GM21717 (cell line): ENCODE measurements at regions not wholly inside any gene's neighbourhood (a gene's known extent, or its start where the extent isn't known, plus 50 kb on each side); places are given as distances from the start of the nearest gene placed in this dataset.
"Not testable (repeated sequence)": the region's sequence is repeated elsewhere in the genome, so short reads cannot be mapped to it uniquely, and the experiment has no call there.

Source experiments
- ATAC-seq: cut with Tn5 transposase; IDR thresholded peaks from one replicate; pipeline ENCODE4 v1.9.1; 2021; ENCODE audit warnings: mild to moderate bottlenecking, moderate library complexity; ENCODE audit not compliant: unreplicated experiment

DNA sequence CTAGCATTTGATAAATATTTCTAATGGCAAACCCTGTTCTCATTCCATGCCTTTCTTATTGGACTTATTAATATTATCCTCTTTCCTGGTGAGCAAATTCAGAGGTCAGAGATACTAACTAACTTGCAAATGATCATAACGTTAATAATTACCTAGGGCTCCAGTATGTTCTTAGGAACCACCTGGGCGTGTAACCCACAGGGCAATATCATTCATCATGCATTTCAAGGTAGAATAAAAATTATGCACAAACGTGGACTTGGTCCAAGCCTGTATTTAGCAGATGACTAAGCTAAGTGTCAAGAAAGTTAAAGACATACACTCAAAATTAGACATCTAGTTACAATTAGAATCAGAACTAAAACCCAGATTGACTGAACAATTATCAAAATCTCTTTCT lies 850.1 kb downstream of the TRIML1 start:
- ATAC-seq: no peak

DNA sequence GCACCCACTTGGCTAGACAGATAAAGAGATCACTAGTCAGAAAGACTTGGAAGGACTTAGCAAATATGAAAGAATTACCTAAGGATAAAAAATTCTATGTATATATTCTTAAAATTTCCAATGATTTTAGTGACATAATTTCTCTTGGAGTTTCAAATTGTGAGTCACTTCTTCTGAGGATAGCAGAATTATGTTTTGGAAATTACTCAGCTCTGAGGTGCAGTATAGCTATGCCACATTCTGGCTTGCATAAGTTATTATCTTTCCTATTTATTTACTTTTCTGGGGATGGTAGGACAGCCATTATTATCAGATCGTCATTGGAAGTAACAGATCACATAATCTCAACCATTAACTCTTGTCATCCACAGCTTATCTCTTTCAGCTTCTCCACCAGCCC lies 853.5 kb downstream of the TRIML1 start:
- ATAC-seq: no peak

DNA sequence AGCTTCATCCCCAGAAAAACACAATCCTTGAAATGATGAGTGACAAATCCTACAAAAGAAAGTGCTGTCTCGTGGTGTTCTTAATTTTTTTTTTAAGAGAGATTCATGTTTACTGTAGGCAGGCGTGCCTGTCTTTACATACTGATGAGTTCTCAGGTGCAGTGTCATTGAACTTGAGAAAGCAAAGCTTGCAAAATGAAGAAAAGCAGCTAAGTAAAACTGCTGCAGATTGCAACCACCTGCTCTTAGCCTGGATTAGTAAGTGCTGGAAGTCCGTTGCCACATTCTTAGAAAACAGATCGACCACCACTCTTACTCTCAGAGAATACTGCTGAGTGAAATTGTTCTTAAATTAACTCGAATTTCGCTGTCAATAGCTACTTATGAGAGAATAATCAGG lies 854.6 kb downstream of the TRIML1 start:
- no peak for ATAC-seq

DNA sequence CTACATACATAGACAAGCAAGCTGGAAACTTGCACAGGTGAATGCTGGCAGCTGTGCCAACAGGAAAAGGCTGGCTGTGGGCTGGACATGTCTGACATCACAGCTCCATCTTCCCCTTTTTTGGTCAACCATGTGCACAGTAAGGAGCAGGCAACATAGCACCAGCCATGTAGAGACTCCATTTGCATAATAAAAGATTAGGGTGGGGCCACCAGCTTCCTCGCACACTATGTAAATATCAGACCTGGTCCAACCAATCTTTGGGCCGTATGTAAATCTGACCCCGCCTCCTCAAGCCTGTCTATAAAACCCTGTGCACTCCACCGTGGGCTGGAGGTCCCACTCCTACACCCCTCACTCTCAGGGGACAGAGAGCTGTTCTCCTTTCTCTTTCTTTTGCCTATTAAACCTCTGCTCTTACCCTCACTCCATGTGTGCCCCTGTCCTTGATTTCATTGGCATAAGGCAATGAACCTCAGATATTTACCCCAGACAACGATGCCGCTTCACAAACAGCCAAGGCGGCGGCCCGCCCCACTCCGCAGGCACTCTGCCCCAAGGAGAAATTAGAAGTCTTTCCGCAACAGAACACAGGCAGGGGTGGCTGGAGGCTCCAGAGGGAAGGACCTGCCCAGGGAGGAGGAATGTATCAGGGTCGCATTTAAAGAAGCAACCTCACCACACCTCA lies 862.2 kb downstream of the TRIML1 start:
- no peak for ATAC-seq

DNA sequence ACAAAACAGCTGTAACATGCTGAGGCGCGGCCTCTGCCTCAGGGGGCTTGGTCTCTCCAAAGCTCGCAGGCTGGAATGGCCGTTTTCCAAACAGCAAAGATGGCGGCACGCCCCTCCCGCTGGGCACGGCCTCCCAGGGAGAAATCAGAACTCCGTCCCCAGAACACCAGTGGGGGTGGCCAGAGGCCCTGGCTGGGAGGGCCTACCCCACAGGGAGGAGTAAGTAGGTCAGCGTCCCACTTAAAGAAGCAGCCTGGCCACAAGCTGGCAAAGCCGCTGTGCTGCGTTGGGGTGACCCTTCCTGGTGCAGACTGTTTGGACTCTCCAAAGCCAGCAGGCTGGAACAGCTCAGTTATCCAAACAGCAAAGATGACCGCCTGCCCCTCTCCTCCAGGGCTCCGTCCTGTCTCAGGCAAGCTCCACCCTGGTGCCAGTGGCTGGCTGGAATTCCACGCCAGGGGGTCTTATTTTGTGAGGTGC lies 862.8 kb downstream of the TRIML1 start:
- ATAC-seq: no peak

DNA sequence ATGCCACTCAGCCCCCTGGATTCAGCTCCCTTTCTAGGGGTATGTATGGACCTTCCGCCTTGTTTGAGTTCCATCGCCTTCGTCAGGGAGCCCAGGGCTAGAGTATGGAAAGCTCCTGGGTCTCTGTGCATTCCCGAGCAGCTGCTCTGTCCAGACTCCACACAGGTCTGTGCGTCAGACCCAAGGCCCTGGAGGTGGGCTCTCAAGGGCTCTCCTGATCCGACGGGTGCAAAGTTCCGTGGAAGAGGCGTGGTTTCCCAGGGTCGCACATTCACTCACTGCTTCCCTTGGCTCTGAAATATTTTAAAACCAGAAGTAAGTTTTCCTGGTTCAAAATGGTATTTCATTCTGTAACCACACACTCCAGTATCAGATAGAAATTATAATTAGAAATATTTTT lies 863.2 kb downstream of the TRIML1 start:
- no peak for ATAC-seq

DNA sequence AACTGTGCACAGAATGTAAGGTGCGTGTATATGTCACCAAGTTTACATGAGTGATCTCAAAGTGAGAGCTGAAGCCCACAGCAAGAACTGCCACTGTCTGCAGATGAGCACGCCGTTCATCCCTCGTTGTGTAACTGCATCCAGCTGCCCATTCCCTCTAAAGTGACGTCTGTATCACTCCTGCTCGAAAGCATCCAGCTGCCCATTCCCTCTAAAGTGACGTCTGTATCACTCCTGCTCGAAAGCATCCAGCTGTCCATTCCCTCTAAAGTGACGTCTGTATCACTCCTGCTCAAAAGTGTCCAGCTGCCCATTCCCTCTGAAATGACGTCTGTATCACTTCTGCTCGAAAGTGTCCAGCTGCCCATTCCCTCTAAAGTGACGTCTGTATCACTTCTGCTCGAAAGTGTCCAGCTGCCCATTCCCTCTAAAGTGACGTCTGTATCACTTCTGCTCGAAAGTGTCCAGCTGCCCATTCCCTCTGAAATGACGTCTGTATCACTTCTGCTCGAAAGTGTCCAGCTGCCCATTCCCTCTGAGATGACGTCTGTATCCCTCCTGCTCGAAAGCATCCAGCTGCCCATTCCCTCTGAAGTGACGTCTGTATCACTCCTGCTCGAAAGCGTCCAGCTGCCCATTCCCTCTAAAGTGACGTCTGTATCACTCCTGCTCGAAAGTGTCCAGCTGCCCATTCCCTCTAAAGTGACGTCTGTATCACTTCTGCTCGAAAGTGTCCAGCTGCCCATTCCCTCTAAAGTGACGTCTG lies 871.4 kb downstream of the TRIML1 start:
- not testable (repeated sequence) for ATAC-seq

DNA sequence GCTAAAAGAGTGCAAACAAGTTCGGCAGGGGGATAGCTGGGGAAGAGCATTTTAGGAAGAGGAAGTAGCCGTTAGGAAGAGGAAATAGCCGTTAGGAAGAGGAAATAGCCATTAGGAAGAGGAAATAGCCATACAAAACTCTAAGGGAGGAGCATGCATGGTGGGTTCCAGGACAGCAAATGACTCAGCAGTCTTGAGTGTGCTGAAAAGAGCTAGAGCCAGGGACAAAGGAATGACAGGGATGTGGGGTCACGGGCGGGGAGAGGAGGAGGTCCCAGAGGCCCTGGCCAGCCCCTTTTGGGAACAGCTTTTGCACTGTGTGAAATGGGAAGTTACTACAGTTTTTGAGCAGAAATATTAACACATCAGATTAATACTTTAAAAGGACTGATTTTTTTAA lies 882.6 kb downstream of the TRIML1 start:
- no peak for ATAC-seq

DNA sequence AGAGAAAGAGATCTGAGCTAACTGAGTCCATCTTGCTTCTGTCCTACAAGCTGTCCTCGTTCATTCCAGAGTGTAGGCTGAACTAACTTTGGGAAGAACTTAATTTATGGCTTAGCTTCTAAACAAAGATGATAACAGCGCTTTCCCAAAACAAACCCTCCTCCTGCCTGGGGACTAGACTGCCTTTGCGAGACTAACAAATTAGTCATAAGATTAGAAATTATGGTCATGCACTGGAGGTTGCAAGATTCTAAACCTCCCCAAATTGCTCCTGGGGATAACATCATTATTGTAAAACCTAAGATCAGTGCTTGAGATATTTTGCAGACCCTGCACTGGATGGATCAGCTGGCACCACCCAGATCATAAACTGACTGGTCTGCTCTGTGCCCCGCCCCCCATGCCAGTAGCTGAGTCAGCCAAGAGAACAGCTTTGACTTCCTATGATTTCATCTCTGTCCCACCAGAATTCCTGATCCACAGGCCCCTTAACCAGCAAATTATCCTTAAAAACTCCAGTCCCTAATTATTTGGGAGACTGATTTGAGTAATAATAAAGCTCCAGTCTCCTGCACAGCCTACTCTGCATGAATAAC lies 883.3 kb downstream of the TRIML1 start:
- ATAC-seq: no peak

DNA sequence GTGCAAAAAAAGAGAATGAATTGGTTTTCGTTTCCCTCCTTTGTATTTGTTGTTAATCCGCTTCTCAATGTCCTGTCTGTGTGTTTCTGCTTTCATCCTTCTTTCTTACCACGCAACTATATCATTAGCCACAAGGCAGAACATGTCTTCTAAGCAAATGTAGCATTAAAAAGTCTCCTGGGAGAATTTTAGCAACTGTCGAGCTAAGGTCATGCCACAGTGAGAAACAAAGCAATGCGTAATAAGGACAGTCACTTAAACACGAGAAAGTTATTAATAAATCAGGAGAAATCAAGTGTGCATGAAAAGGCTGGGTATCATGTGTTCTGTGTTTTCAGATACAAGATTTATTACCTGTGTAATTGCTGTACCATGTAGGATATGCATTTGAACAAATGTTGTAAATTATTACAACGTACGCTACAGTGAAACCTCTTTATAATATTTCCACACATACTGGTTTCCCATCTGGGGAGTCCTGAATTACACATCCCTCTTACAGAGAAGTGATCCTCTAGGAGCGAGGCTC lies 890.8 kb downstream of the TRIML1 start:
- ATAC-seq: no peak

DNA sequence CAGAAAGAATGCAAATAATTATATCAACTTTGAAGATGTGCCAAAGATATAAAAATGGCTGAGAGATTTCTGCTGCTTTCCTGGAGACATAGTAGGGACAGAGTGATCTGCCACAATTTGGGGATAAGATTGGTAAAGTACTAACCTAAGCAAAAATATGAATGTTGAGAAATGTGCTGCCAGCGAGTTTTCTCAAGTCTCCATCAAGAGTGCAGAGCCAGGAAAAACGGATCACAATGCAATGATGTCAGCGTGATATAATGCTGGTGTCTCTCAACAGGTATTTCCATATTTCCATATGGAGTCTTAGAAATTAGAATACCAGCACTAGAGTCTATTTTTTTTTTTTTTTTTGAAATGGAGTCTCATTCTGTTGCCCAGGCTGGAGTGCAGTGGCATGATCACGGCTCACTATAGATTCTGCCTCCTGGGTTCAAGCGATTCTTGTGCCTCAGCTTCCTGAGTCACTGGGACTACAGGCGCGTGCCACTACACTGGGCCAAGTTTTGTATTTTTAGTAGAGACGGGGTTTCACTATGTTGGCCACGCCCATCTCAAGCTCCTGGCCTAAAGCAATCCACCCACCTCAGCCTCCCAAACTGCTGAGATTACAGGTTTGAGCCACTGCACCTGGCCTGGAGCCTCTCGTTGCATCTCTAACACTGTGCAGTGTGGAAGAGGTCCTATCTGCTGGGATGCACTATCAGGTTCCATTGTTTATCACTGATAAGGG lies 893.5 kb downstream of the TRIML1 start:
- ATAC-seq: no peak

DNA sequence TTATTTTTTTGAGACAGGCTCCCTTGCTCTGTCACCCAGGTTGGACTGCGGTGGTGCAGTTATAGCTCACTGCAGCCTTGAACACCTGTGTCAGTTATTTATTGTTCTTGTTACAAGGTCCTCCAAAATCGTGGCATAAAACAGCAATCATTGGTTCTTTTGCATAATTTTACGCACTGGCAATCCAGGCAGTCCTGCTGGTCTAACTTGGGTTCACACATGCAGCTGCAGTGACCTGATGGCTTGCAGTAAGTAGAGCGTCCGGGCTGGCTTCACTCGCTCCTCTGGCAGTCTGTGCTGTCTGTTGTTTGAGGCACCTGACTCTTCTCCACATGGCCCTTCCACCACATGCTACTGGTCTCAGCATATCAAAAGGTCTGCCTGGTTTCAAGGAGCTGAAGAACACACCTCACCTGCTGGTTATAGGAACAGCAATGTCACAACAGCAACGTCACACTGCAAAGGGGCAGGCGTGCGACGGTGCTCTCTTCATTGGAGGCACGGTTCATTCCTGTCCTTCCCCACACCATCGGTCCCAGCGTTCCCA lies 894.6 kb downstream of the TRIML1 start:
- no peak for ATAC-seq

DNA sequence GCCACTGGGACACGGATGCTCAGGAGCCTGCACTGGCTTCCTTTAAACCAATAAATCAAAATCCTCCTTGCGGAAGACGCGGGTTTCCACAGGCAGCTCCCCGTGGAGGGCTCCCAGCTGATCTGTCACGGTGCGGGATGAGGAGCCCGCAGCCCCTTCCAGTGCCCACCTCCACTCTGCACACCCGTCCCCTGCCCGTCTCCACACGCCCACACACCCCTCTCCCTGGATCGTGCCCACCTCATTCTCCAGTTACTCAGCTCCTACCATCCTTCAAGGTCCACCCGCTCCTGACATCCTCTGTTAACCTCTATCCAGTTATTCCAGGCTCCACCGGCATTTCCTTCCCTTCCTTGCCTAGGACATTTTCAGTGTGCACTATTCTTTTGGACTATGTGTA lies 895.9 kb downstream of the TRIML1 start:
- no peak for ATAC-seq

DNA sequence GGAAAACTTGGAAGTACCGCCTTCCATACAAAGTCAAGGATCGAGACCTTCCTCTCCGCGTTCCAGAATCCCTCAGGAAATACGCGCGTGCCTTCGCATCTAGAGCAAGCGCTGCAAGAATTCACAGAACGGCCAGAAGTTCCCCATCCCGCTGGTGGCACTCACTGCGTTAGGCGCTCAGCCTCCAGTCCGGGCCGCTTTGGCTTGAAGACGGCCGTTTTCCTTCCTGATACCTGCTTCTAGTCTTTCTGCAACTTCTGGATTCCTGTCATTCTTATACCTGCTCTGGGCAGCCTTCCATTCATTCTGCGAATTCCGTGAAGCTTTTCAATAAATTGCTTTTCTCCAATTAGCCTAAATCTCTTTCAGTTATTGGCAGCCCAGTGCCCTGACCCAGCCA lies 896.4 kb downstream of the TRIML1 start:
- no peak for ATAC-seq

DNA sequence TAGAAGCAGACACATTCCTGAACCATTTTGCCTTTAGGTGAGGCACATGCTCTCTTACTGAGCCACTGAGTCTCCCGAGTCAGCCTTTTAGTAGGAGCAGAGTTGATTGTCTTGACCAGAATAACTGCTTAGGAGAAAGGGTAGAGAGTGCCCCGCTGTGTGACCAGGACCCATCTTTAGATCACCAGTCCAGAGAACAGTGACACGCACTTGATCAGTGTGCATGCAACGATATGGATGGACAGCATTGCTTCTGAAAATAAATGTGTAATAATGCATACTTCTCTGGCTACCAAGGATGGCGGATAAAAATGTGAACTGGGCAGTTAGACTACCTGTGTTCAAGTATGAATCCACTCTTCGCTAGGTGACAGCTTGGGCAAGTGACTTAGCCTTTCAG lies 897.7 kb downstream of the TRIML1 start:
- ATAC-seq: no peak

DNA sequence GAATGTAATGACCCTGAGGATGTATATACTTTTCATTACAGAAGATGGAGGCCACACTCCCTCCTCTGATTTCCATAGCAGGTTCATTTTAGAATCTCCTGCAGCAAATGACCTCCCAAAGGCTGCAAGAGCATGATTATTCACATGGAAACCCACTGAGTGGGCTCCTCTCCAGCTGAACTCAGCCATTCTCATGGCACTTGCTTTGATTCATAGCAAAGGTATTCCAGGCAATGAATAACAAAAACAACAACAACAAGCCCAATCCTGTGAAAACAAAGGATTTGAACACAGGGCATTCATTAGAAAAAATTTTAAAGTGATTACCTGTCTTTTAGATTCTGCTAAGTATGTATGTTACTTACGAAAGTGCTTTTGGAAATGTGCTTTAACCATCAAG lies 894.0 kb upstream of the FRG1 start:
- ATAC-seq: no peak

DNA sequence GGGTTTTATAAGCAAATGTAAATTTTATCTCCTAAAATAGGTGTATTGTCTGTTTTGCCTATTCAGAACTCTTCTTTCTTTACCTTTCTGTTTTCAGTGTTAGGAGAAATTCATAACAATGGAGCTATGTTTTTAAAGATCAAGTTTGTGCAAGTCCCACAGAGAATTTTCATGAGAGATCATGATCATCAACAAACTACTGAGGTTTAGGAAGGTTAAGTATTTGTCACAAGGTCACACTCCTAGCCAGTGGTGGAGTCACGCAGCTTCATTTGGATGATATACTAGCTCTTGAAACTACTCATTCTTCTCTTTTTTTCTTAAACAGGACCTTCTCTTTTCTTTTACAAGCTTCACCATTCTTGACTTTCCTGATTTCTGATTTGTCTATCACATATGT lies 892.6 kb upstream of the FRG1 start:
- no peak for ATAC-seq

DNA sequence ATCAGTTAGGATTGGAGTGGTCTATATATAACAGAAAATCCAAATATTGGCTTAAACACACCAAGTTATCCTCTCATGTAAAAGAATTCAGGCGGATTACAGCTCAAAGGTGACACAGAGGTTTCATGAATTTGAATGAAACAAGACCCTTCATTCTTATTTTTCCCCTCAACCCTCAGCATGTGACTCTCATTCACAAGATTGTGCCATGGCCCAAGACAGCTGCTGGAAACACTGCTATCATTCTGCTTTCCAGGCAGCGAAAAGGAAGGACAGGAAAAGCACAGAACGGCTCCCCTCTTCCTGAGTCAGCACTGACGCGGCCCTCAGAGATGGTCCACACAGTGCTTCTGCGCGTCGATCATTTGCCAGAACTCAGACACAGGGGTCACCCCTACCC lies 891.0 kb upstream of the FRG1 start:
- ATAC-seq: no peak

DNA sequence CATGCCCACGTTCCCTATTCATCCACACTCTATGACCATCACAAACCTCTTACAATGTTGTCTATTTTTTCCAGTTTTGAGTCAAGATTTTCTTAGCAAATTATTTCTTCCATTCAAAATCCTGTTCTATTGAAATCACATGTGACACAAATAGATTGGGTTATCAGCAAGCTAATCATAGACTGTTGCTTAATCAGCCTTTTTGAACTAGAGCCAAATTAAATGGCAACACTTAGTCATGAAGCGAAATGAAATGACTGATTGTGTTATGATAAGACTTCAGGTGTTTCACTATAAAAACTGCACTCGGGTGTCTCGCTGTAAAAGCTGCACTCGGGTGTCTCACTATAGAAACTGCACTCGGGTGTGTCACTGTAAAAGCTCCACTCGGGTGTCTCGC lies 890.0 kb upstream of the FRG1 start:
- ATAC-seq: no peak

DNA sequence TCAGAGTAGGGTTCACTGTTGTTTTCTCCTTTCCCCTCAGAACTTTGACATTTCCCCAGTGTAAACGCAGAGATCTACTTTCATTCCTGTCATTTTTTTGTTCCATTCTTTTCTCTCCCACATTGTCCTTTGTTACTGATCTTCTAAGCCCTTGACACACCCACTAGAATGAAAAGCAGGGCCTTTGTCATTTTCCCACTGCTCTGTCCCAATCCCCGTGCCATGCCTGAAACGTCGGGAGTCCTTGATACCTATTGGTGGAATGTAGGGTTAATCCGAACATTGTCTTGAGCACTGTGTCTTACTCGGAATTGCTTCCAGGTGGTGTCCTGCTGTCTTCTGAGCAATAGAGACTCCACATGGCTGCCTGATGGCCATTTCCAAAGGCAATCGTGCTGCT lies 887.1 kb upstream of the FRG1 start:
- ATAC-seq: no peak

DNA sequence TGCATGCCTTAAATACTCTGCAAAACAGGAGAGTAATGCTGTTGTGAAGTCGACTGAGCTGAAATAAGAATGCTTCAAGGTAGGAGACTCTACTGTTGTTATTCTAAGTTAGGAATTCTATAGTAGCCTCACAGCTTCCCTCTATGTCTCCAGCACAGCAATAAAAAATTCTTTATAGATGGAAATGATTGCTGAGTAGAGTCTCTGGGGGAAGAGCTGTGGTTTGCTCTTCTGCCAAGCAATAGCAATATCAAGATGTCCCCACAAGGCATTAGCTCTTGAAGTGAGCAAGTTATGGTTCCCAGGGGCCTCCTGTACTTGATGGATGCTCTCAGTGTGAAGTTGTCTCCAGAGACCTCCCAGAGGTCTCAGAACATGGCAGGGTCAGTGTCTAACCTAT lies 880.6 kb upstream of the FRG1 start:
- no peak for ATAC-seq
